ENCODE measurements at regions not wholly inside any gene's neighbourhood (a gene's known extent, or its start where the extent isn't known, plus 50 kb on each side); places are given as distances from the start of the nearest gene placed in this dataset.

DNA sequence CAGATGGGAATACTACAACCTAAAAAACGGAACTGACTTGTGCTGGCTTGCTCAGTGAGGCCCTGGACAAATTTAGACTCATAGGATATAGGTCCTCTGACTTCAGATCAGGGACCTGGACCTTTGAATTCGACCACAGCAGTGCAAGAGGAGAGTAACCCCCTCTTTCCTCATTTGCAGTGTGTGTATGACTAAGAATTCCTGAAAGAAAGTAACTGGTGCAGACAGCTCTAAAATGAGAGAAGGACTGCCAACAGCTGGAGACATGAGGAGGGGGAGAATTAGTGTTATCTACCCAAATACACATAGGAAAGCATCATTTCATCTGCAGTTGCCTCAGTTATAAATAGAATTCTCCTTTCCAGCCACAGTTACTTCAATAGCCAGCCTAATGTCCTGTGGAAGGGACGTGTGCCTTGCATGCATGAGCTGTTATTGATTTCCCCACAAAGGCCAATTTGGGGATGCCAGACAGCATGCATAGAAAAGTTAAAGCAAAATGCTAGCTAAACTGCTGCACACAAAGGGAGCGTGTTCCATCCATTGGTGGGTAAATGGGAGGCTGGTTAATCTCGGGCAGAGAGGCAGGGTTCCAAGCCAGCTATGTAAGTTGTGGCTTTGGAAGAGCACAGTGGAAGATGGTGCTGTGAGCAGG lies 442.7 kb downstream of the CDK5RAP2 start:
- TF ChIP-seq, protein P1, sequence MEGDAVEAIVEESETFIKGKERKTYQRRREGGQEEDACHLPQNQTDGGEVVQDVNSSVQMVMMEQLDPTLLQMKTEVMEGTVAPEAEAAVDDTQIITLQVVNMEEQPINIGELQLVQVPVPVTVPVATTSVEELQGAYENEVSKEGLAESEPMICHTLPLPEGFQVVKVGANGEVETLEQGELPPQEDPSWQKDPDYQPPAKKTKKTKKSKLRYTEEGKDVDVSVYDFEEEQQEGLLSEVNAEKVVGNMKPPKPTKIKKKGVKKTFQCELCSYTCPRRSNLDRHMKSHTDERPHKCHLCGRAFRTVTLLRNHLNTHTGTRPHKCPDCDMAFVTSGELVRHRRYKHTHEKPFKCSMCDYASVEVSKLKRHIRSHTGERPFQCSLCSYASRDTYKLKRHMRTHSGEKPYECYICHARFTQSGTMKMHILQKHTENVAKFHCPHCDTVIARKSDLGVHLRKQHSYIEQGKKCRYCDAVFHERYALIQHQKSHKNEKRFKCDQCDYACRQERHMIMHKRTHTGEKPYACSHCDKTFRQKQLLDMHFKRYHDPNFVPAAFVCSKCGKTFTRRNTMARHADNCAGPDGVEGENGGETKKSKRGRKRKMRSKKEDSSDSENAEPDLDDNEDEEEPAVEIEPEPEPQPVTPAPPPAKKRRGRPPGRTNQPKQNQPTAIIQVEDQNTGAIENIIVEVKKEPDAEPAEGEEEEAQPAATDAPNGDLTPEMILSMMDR (IDR thresholded peaks at IDR 0.05), result no peak
- no peaks in the 10 kb centered on the region for H3K4me1 ChIP-seq
- no peak for ATAC-seq
- H3K4me3 ChIP-seq, result no peak overlapping the region
- intact Hi-C loops (cut with DNase I), result no loop called here
- no peaks in the 10 kb centered on the region for H3K9me3 ChIP-seq
- WGBS, 3 donors, result 40 to 48% (median 48%) methylated on average over 5 of the region's 5 CpGs
- H3K27me3 ChIP-seq (ENCODE audit: insufficient read depth in 3 of 3, low read length in 2 of 3), result peaks cover 0 to 3% (median 0%) of the 10 kb centered on the region in 3 donors
- no peak for DNase-seq
- no peak overlapping the region for H3K27ac ChIP-seq
- H3K36me3 ChIP-seq (ENCODE audit: insufficient read depth in 1 of 2, low read depth in 1 of 2), result no peaks in the 10 kb centered on the region

GRCh38 chr9:120136696-120137095 lies 443.3 kb downstream of the CDK5RAP2 start:
- H3K36me3 ChIP-seq (ENCODE audit: insufficient read depth in 1 of 2, low read depth in 1 of 2), result no peaks in the 10 kb centered on the region
- intact Hi-C loops (cut with DNase I), result no loop called here
- H3K9me3 ChIP-seq, result no peaks in the 10 kb centered on the region
- TF ChIP-seq, protein P1 (IDR thresholded peaks at IDR 0.05), result no peak
- peaks cover 0 to 3% (median 0%) of the 10 kb centered on the region in 3 donors for H3K27me3 ChIP-seq (ENCODE audit: insufficient read depth in 3 of 3, low read length in 2 of 3)
- WGBS, 3 donors, result 60 to 69% (median 63%) methylated on average over 1 of the region's 1 CpG
- no peak overlapping the region for H3K4me3 ChIP-seq
- ATAC-seq (no peak), DNase-seq (no peak)
- no peaks in the 10 kb centered on the region for H3K4me1 ChIP-seq
- H3K27ac ChIP-seq, result no peak overlapping the region

GRCh38 chr9:120117081-120117480 lies 462.9 kb downstream of the CDK5RAP2 start:
- Histone ChIP-seq H3K27ac (no peak overlapping the region), H3K9me3 (peaks cover 6% of the 10 kb centered on the region), H3K36me3 (ENCODE audit: insufficient read depth in 1 of 2, low read depth in 1 of 2) (no peaks in the 10 kb centered on the region), H3K27me3 (ENCODE audit: insufficient read depth in 3 of 3, low read length in 2 of 3) (no peaks in the 10 kb centered on the region), H3K4me3 (no peak overlapping the region), H3K4me1 (no peaks in the 10 kb centered on the region)
- TF ChIP-seq, protein P1 (IDR thresholded peaks at IDR 0.05), result no peak
- no peak for ATAC-seq
- no peak for DNase-seq
- intact Hi-C loops (cut with DNase I), result no loop called here
- 78 to 90% (median 86%) methylated on average over 4 of the region's 4 CpGs for WGBS, 3 donors

DNA sequence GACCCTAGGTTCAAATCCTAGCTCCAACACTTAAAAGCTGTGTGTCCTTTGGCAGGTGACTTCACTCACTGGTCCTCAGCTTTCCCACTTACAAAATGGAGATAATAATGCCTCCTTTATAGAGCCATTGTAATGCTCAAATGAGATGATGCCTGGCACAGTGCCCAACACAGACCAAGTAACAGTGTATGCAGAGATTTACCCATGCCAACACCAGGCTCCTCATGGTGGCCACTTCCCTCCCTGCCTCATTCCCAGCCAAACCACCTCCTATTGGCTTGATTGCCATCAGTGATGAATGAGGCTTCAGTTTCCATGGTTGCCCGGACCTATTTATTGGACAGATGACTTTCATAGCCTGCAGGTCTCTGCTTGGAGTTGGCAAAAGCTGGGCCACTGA lies 469.4 kb downstream of the CDK5RAP2 start:
- intact Hi-C loops (cut with DNase I), result no loop called here
- Histone ChIP-seq H3K4me3 (no peak overlapping the region), H3K4me1 (no peaks in the 10 kb centered on the region), H3K36me3 (ENCODE audit: insufficient read depth in 1 of 2, low read depth in 1 of 2) (no peaks in the 10 kb centered on the region), H3K27ac (no peak overlapping the region), H3K9me3 (no peaks in the 10 kb centered on the region), H3K27me3 (ENCODE audit: insufficient read depth in 3 of 3, low read length in 2 of 3) (no peaks in the 10 kb centered on the region)
- ATAC-seq (no peak), DNase-seq (no peak)
- TF ChIP-seq, protein P1 (IDR thresholded peaks at IDR 0.05), result no peak
- 83 to 95% (median 94%) methylated on average over 1 of the region's 1 CpG for WGBS, 3 donors

- 64 to 86% (median 70%) methylated on average over 3 of the region's 3 CpGs for WGBS, 3 donors
- ATAC-seq (no peak), DNase-seq (no peak)
- Histone ChIP-seq H3K4me3 (no peak overlapping the region), H3K27ac (no peak overlapping the region), H3K36me3 (ENCODE audit: insufficient read depth in 1 of 2, low read depth in 1 of 2) (no peaks in the 10 kb centered on the region), H3K9me3 (no peaks in the 10 kb centered on the region), H3K27me3 (ENCODE audit: insufficient read depth in 3 of 3, low read length in 2 of 3) (no peaks in the 10 kb centered on the region), H3K4me1 (no peaks in the 10 kb centered on the region)
- intact Hi-C loops (cut with DNase I), result no loop called here
- TF ChIP-seq, protein P1 (IDR thresholded peaks at IDR 0.05), result no peak
Observed at GRCh38 chr9:120109242-120109641, 470.7 kb downstream of the CDK5RAP2 start.

Measured in psoas muscle (tissue), 7 donors.